GM19467 (cell line): ENCODE measurements at regions not wholly inside any gene's neighbourhood (a gene's known extent, or its start where the extent isn't known, plus 50 kb on each side); places are given as distances from the start of the nearest gene placed in this dataset.

Experiments
- ATAC-seq: cut with Tn5 transposase; IDR thresholded peaks from one replicate; pipeline ENCODE4 v1.9.1; 2021; ENCODE audit warnings: mild to moderate bottlenecking, moderate library complexity; ENCODE audit not compliant: unreplicated experiment

DNA sequence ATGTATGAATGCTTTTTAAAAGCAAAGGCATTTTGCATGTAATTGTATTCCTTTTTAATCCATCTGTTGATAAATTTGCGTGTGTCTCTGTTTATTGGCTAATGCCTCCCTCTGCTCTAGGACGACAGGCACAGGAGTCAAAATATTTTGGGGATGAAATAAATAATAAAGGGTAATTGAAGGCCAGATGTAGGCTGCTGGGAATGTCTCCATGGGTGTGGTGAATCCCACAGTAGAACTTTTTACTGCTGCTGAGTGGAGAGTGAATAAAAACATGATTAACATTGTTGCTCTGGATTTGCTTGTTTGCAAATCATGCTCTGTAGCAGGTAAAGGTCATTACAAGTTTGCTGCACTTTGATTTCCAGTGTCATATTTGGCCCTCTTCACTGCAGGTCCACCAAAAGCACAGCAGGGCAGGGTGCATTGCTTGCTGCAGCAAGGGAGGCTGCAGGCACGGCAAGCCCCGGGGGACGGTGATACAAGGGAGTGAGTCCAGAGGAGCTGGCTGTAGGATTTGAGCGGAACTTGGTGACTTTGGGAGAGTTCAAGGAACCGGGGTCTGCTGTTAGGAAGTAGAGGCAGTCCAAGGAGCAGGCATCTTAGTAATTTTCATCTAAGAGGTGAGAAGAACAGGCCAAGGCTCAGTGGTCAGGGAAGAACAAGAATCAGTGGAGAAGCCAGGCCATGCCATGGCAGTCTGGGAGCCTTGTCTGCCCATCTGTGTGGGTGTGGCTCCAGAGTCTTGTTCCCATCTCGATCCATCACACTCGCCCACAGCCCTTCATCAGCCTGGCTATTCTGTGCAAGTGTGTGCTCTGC lies 201.5 kb upstream of the RAB6C start:
- ATAC-seq, result no peak

DNA sequence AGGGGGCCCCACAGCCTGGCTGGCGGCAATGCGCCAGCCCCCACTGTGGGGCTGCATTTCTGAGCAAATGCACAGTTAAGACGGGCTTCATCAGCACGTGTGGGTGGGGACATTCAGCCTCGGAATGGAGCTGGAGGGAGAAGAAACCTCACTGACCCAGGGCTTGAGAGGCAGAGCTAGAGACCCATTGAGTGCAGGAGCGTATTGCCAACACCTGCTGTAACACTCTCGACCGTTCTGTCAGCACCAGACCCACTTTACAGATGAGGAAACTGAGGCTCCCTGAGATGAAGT lies 200.9 kb upstream of the RAB6C start:
- ATAC-seq, result no peak

DNA sequence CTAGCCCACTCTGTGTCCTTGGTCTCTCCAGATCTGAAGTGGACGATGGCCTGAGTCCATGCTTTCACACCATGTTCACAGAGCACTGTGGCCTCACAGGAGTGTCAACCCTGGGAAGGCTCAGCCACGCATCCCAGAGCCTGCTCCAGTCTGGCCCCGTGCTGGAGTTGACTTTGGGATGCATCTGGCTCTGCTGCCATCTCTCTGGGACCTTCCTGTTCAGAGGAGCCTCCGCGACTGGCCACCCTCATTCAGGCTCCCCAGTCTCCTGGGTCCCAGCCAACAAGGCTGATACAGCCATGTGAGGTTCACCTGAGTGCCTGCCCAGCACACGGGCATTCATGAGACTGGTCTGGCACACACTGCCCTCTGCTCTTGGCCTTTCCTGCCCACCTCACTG lies 199.7 kb upstream of the RAB6C start:
- no peak for ATAC-seq

DNA sequence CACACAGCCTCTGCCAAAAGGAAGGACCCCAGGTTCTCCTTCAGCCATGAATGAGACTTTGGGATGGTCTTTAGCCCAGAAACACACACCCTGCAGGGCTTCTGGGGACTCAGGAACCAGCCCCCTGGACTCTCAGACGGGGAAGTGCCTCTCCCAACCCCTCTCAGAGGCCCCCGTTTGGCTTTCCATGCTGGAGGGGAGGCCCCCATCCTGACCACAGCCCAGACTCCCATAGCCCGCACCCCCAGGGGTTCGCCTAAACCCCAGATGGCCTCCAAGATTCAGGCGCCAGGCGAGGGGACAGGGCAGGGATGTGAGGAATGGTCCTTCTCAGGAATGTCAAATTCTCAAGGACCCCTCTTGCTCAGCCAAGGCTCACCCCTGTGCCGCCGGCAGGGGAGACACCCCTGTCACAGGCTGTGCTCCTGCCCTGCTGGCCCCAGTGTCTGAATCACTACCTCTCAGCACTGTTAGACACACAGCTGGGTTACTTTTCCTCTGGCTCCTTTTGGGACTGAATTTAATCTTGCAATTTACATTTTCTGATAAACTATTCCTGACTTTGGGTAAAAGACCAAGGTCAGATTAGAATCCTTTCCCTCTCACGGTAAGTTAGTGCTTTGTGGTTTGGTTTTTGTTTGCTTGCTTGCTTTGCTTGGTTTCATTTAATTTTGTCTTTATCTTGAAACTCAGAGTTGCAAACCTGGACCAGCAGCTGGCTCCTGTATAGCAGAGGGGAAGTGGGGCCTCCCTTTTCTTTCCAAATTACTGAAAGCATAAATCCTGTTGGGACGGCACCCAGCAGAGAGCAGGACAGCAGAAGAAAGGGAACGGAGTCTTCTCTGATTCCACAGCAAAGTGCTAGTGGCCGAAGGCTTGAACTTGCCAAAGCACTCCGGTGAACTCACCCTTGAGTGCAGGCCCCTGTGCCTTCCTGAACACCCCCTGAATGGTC lies 198.9 kb upstream of the RAB6C start:
- ATAC-seq, result no peak

DNA sequence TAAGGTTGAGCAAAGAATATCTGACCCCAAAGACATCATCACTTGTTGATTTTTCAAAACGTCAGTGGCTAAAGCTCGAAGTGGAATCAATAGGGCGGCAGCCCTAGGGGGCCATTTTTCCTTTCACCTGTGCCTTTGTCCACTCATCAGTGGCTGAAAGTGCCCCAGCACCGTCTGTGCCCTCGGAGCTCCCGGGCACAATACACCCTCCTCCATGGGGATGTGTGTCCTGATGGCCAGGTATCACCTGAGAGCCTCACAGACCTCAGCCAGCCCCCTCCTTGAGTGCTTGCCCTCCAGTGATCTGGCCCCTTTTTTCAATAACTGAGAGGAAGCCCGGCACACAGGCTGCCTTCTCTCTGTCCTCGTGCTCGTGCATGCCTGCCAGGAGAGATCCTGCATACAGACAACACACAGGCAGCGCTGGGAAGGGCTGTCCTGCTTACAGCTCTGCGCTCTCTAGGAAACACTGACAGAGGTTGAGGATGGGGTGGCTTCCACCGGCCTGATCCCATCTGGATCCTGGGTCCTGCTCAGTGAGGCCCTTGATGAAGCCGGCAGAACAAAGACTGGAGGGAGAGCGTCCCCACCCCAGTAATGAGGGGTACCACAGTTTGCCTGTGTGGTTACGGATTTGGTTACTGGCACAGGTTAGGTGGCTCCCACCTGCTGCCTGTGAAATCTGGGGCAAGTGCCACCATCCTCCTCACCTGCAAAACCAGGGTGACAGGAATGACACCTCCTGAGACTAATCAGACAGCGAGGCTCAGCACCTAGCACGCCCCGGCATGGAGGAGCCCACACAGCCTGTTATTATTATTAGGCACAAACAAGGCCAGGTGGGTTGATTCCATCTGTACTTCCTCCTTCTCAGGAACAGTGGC lies 197.5 kb upstream of the RAB6C start:
- ATAC-seq, result no peak

DNA sequence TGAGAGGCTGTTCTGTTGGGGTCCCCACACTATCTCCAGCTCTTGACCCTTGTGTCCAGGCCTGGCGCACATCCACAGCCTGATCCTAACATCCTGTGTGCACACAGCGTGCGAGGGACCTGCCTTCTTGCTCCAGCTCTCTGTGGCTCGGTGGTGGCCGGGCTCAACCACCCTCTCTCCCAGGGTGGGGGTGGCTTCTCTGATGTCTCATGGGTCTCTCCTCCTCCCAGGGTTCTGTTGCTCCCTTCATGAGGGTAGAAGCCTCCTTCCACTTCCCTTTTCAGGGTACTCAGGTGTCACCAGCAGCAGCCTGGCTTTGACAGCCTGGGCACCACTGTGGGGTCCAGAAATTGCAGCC lies 196.9 kb upstream of the RAB6C start:
- no peak for ATAC-seq

DNA sequence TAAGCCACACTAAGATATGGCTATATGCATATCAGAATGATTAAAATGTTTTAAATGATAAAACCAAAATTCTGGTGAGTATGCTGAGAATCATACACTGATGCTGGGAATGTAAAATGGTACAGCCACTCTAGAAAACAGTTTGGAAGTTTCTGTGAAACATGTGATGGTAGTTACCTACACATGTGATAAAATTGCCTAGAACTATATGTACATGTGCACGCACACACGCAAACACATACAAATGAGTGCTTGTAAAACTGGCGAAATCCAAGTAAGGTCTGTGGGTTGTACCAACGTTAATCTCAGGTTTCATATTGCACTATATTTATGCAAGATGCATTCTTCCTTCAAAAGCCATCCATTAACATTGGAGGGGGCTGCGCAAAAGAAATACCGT lies 195.0 kb upstream of the RAB6C start:
- no peak for ATAC-seq

DNA sequence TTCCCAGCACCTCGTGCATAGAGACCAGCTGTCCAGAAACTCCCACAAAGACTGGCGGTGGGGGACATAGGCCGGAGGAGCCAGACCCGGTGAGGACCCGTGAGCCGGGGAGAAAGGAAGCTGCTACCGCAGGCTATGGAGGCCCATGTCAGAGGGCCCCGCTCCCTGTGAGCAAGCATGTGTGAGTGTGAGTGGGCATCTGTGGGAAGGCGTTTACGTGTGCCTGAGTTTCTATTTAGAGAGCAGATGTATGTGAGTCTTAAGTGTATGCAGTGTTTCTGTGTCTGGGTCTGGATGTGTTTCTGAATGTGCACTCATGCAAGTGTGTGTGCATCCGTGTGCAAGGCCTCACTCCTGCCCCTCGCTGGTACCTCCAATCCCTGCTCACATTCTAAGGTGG lies 187.8 kb upstream of the RAB6C start:
- ATAC-seq, result no peak

DNA sequence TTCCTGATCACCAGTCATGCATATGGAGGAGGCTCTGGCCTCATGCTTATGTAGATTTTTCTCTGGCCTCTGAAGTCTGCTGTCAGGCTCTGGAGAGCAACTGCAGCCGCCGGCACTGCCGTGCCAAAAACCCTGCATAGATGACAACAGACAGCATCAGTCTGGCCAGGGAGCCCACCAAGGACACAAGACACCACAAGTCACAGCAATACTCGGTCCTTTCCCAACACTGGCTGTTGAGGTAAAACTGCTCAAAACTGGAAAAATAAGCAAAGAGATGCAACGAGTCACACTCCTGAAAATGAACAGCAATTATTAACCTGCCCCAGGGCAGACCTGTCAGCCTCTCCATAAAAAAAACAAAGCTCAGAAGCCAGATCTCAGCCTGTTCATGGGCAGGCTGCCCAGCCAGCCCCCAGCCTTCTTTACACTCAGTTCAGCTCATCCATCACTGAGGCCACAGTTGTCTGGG lies 186.0 kb upstream of the RAB6C start:
- ATAC-seq, result no peak

DNA sequence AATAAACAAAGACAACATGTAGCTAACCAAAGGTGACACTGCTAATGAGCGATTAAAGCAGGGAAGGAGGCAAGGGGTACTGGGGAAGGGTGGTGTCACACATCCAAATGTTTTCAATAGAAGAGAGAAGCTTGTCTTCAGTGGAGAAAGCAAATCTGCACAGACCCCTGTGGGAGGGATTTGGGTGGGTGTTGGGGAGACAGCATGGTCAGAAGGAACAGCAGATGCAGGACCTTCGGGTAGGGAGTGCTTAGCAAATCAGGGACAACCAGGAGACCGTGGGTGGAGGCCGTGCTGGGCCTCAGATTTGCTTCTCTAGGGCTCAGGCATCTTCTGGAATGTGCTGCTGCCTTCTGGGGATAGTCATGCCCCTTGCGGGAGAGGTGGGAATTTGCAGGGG lies 185.3 kb upstream of the RAB6C start:
- no peak for ATAC-seq

DNA sequence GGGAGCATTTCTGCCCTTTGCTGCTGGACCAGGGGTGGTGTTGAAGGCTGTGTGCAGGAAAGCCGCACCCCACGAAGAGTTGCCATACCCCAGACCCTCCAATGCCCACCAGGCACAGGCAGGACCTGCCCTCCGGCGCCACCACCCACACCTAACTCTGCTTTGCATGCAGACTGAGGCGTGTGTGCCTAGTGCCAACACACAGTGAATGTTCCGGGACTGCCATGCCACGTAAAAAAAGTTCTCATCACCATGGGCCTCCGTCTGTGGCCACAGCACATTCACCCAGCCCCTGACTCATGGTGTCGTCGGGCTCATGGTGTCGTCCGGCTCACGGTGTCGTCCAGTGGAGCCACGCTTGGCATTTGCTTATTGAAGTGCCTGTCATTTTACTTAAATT lies 184.9 kb upstream of the RAB6C start:
- ATAC-seq, result no peak

DNA sequence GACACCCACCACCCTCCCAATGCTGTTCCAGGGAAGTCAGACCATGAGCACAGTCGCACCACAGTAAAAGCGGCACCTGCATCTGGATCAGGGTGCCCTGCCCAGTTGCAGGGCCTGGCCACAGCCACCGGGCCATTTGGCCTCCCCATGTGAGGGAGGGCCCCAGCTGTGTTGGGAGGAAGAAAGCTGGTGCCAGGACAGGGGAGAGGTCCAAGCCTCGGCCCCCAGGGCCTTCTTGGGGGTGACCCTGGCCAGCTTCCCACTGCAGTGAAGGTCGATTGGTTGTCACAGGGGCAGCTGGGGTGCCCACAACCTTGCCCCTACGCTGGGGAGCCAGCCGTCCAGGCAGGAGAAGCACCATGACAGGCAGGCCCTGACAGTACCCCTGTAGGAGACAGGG lies 183.2 kb upstream of the RAB6C start:
- no peak for ATAC-seq

DNA sequence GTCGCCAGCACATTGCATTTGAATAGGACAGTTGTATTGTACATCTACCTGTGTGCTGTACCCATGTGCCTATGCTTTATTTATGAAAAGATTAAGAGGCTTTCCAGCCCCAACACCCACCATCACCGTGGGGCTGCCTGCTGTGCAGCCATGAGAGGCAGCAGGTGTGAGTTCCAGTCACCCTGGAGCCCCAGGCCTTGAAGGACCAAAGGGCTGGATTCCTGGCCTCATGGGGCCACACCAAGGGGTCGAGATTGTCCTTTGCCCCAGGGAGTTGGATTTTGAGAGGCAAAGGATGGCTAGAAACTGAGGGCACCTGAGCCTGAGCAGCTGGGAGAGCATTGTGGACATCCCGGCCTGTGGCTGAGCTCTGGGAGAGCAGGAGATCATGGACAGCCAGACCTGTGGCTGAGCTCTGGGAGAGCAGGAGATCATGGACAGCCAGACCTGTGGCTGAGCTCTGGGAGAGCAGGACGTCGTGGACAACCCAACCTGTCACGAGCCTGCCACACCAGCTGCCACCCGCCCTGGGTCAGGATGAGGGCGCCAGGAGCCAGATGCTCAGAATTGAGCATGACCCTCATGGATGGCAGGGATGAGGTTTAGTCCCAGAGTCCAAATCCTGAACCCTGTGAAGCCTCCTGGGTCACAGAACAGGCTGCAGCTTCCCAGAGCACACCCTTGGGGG lies 182.5 kb upstream of the RAB6C start:
- ATAC-seq, result no peak

DNA sequence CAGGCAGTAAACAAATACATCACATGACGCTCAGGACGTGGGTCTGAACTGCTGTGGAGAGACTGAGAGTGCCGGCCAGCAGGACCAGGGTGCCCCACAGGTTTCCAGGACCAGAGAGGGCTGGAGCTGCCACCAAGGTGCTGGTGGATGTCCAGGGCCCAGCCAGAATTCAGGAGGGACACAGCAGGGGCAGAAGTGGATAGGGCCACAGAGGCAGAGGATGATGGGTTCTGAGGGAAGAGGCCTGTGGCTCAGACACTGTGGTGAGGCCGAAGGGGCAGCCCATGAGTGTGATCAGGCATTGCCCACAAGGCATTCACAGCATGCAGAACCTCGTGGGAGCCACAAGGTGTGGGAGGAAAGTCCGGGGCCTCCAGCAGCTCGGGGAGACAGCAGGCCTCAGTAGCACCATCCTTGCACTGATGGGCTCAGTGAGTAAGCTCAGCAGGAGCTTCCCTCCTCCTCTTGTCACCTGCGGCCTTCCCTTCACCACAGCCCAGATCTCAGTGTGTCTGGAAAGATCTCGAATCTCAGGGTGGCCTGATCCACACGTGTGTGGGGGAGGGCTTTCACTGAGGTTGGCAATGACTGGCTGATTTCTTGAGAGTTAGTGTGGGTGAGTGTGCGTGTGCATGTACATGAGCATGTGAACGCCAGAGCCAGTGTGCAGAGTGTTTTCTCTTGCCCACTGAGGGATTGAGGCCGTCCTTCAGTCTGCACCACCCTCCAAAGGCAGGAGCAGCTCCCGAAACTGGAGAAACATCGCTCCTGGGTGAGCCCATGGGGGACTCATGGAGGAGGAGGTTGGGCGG lies 181.8 kb upstream of the RAB6C start:
- ATAC-seq, result no peak

DNA sequence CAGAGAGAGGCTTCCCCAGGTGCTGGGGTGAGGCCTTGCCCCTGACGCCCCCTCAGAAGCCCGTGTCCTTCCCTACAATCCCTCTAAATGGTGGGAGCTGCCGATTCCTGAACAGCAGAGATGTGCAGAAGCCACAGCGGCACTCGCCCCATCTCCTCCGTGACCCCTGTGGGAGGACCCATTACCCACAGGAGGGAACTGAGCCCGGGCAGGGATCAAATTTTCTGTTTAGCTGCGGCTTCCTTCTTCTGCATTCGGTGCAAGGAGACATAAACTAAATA lies 181.2 kb upstream of the RAB6C start:
- no peak for ATAC-seq

DNA sequence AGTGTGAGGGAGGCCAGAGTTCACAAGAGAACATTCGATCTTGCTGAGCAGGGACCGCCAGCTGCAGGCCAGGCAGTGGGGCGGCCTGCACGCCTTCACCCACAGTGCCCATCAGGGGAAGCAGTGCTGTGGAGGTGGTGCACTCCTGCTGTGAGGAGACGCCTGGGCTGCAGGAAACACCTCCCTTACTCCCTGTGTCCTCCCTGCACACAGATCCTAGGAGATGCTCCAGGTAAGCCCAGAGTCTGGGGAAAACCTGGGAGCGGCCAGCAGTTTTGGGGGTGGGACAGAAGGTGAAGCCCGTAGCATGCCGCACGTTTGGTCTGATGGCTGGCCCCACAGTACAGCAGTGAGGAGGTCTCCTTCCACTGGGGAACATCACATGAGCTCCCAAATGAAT lies 180.8 kb upstream of the RAB6C start:
- no peak for ATAC-seq

DNA sequence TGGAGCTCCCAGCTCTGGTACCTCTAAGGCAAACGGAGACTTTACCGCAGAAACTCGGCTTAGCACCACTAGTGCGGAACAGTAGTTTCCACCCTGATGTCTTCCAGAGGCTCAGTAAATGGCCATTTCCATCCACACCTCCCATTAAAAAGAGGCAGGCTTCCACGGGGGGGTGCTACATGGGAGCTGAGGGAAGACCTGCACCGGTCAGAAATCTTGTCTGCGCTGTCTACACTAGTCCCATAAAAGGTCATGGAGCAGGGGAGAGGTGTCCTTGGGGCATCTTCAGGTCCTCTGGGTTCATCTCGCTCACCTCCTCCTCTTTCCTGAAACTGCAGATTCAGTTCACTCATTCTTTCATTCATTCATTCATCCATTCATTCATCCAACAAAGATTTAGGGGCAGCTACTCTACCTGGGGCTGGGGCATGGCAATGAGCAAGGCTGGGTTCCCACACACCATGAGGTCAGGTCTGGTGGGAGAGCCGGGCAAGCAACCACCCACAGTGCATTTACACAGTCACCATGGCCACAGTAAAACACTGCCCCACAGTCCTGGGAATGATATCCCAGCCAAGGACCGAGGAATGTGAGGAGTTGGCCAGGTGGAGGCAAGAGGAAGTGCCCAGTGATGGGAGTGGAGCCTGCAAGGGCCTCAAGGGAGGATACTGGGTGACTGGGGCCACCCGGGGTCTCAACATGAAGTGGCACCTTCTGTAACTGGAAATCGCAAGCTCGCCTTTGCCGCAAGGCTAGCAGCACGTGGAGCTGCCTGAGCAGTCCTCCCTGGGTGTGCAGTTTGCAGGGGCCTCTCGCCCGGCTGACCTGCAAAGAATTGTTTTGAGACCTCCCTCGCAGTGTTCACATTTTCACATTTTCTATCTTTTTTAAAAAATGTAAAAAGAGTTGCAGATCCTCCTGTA lies 180.2 kb upstream of the RAB6C start:
- ATAC-seq, result no peak

DNA sequence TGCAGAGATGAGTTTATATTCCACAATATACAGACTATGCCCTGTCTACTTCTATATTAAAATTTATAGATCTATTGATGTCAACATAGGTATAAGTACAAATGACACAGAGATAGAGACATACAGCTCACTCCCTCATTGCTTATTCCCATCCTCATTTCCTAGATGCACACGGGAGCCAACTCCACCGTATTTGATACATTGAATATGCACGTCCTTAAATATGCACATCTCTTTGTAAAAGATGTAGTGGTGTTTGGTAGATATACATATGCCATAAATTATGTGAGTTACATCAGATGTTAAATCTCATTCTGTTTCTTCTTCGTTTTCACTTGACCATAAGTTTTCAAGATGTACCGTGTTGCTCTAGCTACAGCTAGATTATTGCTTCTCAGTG lies 179.2 kb upstream of the RAB6C start:
- ATAC-seq, result no peak

DNA sequence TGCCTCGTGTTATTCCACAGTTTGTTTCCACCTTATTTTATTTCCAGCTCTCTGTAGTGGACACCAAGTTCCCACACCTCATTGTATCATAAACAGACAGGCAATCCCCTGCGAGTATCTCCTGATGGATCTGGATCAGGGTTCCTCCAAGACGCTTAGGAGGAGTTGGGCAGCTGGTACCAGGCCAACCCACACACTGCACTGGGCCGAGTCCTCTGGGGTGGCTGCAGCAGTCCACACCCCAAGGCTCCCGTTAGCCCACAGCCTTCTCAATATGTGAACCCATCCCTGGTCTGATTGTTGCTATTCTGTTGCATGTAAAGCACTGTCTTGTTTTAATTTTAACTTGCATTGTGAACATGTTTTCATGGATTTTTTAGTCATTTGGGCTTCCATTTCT lies 178.8 kb upstream of the RAB6C start:
- no peak for ATAC-seq
